Stimulated activated CD8-positive, alpha-beta memory T cell treated with anti-CD3 and anti-CD28 coated beads, Interleukin-4, amount 100 ng/mL, for 4 hours (primary cell): ENCODE measurements at regions not wholly inside any gene's neighbourhood (a gene's known extent, or its start where the extent isn't known, plus 50 kb on each side); places are given as distances from the start of the nearest gene placed in this dataset.

Source experiments
- DNase-seq, 2 donors: peaks; one replicate each; pipeline ENCODE4 v3.0.0-alpha.2; 2020; ENCODE audit warnings: low read depth in 2 of 2, low spot score in 1 of 2

GRCh38 chr6:41450581-41450980 lies 95.6 kb upstream of the FOXP4 start:
- no peak for DNase-seq

- DNase-seq, result no peak
Observed at GRCh38 chr6:41451039-41451438, 95.1 kb upstream of the FOXP4 start.

GRCh38 chr6:41451515-41452163 lies 94.5 kb upstream of the FOXP4 start:
- DNase-seq, result no peak

- no peak for DNase-seq
Observed at GRCh38 chr6:41452763-41453162, 93.4 kb upstream of the FOXP4 start.

GRCh38 chr6:41453244-41453643 lies 92.9 kb upstream of the FOXP4 start:
- DNase-seq, result no peak

GRCh38 chr6:41454189-41454789 lies 91.9 kb upstream of the FOXP4 start:
- DNase-seq, result no peak

GRCh38 chr6:41455410-41455809 lies 90.8 kb upstream of the FOXP4 start:
- no peak for DNase-seq

GRCh38 chr6:41455818-41456217 lies 90.4 kb upstream of the FOXP4 start:
- DNase-seq, result no peak

- no peak for DNase-seq
Observed at GRCh38 chr6:41457303-41457670, 88.9 kb upstream of the FOXP4 start.

GRCh38 chr6:41459738-41460137 lies 86.4 kb upstream of the FOXP4 start:
- DNase-seq, result no peak

GRCh38 chr6:41460742-41461336 lies 85.3 kb upstream of the FOXP4 start:
- no peak for DNase-seq

GRCh38 chr6:41462033-41462432 lies 84.1 kb upstream of the FOXP4 start:
- no peak for DNase-seq

- no peak for DNase-seq
Observed at GRCh38 chr6:41463062-41463930, 82.9 kb upstream of the FOXP4 start.

GRCh38 chr6:41464019-41464418 lies 82.2 kb upstream of the FOXP4 start:
- DNase-seq, result no peak

- no peak for DNase-seq
Observed at GRCh38 chr6:41464481-41464880, 81.7 kb upstream of the FOXP4 start.

GRCh38 chr6:41466437-41466990 lies 79.7 kb upstream of the FOXP4 start:
- DNase-seq, result no peak

GRCh38 chr6:41467061-41467460 lies 79.1 kb upstream of the FOXP4 start:
- DNase-seq, result no peak

GRCh38 chr6:41467627-41468404 lies 78.4 kb upstream of the FOXP4 start:
- no peak for DNase-seq

- no peak for DNase-seq
Observed at GRCh38 chr6:41469156-41470028, 76.8 kb upstream of the FOXP4 start.

GRCh38 chr6:41470029-41470330 lies 76.2 kb upstream of the FOXP4 start:
- no peak for DNase-seq
